CD4-positive, alpha-beta T cell treated with Interleukin-1 beta for 1 hour (primary cell): ENCODE measurements at regions not wholly inside any gene's neighbourhood (a gene's known extent, or its start where the extent isn't known, plus 50 kb on each side); places are given as distances from the start of the nearest gene placed in this dataset.

ENCODE experiments used
- DNase-seq, 2 donors: peaks; one replicate each; pipeline ENCODE4 v3.0.0-alpha.2; 2020 to 2022

GRCh38 chr5:167894631-167895472 lies 396.6 kb upstream of the WWC1 start:
- no peak for DNase-seq

- no peak for DNase-seq
Measured at GRCh38 chr5:167895899-167896659, 395.4 kb upstream of the WWC1 start.

GRCh38 chr5:167896814-167897213 lies 394.6 kb upstream of the WWC1 start:
- DNase-seq, result no peak

GRCh38 chr5:167897371-167897770 lies 394.1 kb upstream of the WWC1 start:
- DNase-seq, result no peak

- no peak for DNase-seq
Measured at GRCh38 chr5:167898361-167899042, 392.9 kb upstream of the WWC1 start.

GRCh38 chr5:167899490-167900070 lies 391.9 kb upstream of the WWC1 start:
- DNase-seq, result no peak

GRCh38 chr5:167900340-167900935 lies 391.0 kb upstream of the WWC1 start:
- no peak for DNase-seq

GRCh38 chr5:167902298-167902697 lies 389.1 kb upstream of the WWC1 start:
- no peak for DNase-seq

- no peak for DNase-seq
Measured at GRCh38 chr5:167903243-167903642, 388.2 kb upstream of the WWC1 start.

GRCh38 chr5:167903659-167904058 lies 387.8 kb upstream of the WWC1 start:
- no peak for DNase-seq

GRCh38 chr5:167905919-167906853 lies 385.3 kb upstream of the WWC1 start:
- no peak for DNase-seq

GRCh38 chr5:167908606-167909005 lies 382.8 kb upstream of the WWC1 start:
- DNase-seq, result no peak

GRCh38 chr5:167912941-167913665 lies 378.3 kb upstream of the WWC1 start:
- no peak for DNase-seq

- DNase-seq, result no peak
Measured at GRCh38 chr5:167915237-167915636, 376.2 kb upstream of the WWC1 start.

- no peak for DNase-seq
Measured at GRCh38 chr5:167916261-167916691, 375.2 kb upstream of the WWC1 start.

- DNase-seq, result no peak
Measured at GRCh38 chr5:167916706-167917105, 374.7 kb upstream of the WWC1 start.

GRCh38 chr5:167918184-167918812 lies 373.1 kb upstream of the WWC1 start:
- no peak for DNase-seq

- DNase-seq, result no peak
Measured at GRCh38 chr5:167918813-167919483, 372.5 kb upstream of the WWC1 start.

GRCh38 chr5:167920589-167920988 lies 370.9 kb upstream of the WWC1 start:
- DNase-seq, result no peak

- DNase-seq, result no peak
Measured at GRCh38 chr5:167921796-167922195, 369.6 kb upstream of the WWC1 start.
